GM12878 (cell line): ENCODE measurements at regions not wholly inside any gene's neighbourhood (a gene's known extent, or its start where the extent isn't known, plus 50 kb on each side); places are given as distances from the start of the nearest gene placed in this dataset.

ENCODE experiments used
- FOS ChIP-seq: IDR thresholded peaks from 3 replicates; pipeline ENCODE4 v1.6.1; 2011; ENCODE audit warnings: borderline replicate concordance; ENCODE audit not compliant: insufficient read length; ENCODE audit errors: extremely low read depth
- MEF2A ChIP-seq: IDR thresholded peaks from 2 replicates; pipeline ENCODE4 v1.6.1; 2011; ENCODE audit warnings: low read depth, mild to moderate bottlenecking, low read length, moderate library complexity; ENCODE audit not compliant: insufficient read depth
- NBN ChIP-seq: fragments of 450-650 bp; IDR thresholded peaks from 2 replicates; pipeline ENCODE4 v1.6.1; 2016
- NR2C2 ChIP-seq: IDR thresholded peaks from 2 replicates; pipeline ENCODE4 v1.6.1; 2011; ENCODE audit warnings: borderline replicate concordance, low read depth; ENCODE audit not compliant: control insufficient read depth, insufficient read length
- POLR2A ChIP-seq: IDR thresholded peaks from 2 replicates; pipeline ENCODE4 v1.6.1; 2011; ENCODE audit warnings: low read depth, mild to moderate bottlenecking, low read length
- RFX5 ChIP-seq: IDR thresholded peaks from 2 replicates; pipeline ENCODE4 v1.6.1; 2011; ENCODE audit warnings: low read depth, low read length, improper control_type of control experiment
- SP1 ChIP-seq: IDR thresholded peaks from one replicate; pipeline ENCODE4 v1.6.1; 2011; ENCODE audit warnings: low read depth, low read length
- ZNF24 ChIP-seq: fragments of 450-650 bp; IDR thresholded peaks from 2 replicates; pipeline ENCODE4 v1.6.1; 2017; ENCODE audit warnings: antibody characterized with exemption, mild to moderate bottlenecking
- ZNF274 ChIP-seq: IDR thresholded peaks from one replicate; pipeline ENCODE4 v1.8.0; 2011; ENCODE audit not compliant: insufficient read length, insufficient read depth
- ZSCAN29 ChIP-seq: fragments of 450-650 bp; IDR thresholded peaks from 2 replicates; pipeline ENCODE4 v1.6.1; 2017; ENCODE audit warnings: mild to moderate bottlenecking, moderate library complexity
- TF ChIP-seq, protein P1 (sequence below): IDR thresholded peaks from 2 replicates; pipeline ENCODE4 v1.6.1; 2012; ENCODE audit warnings: low read depth, low read length, improper control_type of control experiment
- TF ChIP-seq, protein P2 (sequence below): fragments of 150-350 bp; IDR thresholded peaks from 2 replicates; pipeline ENCODE4 v1.6.1; 2016; ENCODE audit warnings: low read depth, low read length
- TF ChIP-seq, protein P3 (sequence below), 3 experiments: IDR thresholded peaks in 2 of 3; conservative IDR thresholded peaks in 1 of 3; 2 replicates each; pipeline ENCODE4 v1.5.1; 2011; ENCODE audit warnings: low read depth in 3 of 3, low read length in 3 of 3, mild to moderate bottlenecking in 3 of 3, control low read depth in 2 of 3, moderate library complexity in 2 of 3, inconsistent platforms in 1 of 3, mixed read lengths in 1 of 3; ENCODE audit not compliant: control insufficient read depth in 2 of 3, insufficient read depth in 1 of 3; ENCODE audit errors: extremely low read depth in 1 of 3
- TF ChIP-seq, protein P4 (sequence below): IDR thresholded peaks from 2 replicates; pipeline ENCODE4 v1.6.1; 2011; ENCODE audit warnings: low read depth, mild to moderate bottlenecking, low read length, moderate library complexity, borderline replicate concordance; ENCODE audit errors: extremely low read depth

DNA sequence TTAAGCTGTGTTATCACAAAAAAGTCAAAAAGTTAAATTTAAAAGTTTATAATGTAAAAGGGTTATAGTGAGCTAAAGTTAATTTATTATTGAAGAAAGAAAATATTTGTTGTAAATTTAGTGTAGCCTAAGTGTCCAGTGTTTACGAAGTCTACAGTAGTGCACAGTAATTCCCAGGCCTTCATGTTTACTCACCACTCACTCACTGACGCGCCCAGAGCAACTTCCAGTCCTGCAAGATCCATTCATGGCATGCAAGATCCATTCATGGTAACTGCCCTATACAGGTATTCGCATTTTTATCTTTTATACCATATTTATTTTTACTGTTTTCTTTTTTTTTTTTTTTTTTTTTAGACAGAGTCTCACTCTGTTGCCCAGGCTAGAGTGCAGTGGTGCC is 69.5 kb downstream of the TPRA1 start:
- TF ChIP-seq, protein P1, sequence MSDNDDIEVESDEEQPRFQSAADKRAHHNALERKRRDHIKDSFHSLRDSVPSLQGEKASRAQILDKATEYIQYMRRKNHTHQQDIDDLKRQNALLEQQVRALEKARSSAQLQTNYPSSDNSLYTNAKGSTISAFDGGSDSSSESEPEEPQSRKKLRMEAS = no peak
- TF ChIP-seq NBN (no peak), ZNF24 (no peak), MEF2A (no peak), FOS (no peak), POLR2A (no peak), SP1 (no peak), RFX5 (no peak), NR2C2 (no peak), ZNF274 (no peak), ZSCAN29 (no peak)
- TF ChIP-seq, protein P2, sequence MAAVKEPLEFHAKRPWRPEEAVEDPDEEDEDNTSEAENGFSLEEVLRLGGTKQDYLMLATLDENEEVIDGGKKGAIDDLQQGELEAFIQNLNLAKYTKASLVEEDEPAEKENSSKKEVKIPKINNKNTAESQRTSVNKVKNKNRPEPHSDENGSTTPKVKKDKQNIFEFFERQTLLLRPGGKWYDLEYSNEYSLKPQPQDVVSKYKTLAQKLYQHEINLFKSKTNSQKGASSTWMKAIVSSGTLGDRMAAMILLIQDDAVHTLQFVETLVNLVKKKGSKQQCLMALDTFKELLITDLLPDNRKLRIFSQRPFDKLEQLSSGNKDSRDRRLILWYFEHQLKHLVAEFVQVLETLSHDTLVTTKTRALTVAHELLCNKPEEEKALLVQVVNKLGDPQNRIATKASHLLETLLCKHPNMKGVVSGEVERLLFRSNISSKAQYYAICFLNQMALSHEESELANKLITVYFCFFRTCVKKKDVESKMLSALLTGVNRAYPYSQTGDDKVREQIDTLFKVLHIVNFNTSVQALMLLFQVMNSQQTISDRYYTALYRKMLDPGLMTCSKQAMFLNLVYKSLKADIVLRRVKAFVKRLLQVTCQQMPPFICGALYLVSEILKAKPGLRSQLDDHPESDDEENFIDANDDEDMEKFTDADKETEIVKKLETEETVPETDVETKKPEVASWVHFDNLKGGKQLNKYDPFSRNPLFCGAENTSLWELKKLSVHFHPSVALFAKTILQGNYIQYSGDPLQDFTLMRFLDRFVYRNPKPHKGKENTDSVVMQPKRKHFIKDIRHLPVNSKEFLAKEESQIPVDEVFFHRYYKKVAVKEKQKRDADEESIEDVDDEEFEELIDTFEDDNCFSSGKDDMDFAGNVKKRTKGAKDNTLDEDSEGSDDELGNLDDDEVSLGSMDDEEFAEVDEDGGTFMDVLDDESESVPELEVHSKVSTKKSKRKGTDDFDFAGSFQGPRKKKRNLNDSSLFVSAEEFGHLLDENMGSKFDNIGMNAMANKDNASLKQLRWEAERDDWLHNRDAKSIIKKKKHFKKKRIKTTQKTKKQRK = no peak
- TF ChIP-seq, protein P3, sequence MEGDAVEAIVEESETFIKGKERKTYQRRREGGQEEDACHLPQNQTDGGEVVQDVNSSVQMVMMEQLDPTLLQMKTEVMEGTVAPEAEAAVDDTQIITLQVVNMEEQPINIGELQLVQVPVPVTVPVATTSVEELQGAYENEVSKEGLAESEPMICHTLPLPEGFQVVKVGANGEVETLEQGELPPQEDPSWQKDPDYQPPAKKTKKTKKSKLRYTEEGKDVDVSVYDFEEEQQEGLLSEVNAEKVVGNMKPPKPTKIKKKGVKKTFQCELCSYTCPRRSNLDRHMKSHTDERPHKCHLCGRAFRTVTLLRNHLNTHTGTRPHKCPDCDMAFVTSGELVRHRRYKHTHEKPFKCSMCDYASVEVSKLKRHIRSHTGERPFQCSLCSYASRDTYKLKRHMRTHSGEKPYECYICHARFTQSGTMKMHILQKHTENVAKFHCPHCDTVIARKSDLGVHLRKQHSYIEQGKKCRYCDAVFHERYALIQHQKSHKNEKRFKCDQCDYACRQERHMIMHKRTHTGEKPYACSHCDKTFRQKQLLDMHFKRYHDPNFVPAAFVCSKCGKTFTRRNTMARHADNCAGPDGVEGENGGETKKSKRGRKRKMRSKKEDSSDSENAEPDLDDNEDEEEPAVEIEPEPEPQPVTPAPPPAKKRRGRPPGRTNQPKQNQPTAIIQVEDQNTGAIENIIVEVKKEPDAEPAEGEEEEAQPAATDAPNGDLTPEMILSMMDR (IDR thresholded peaks at IDR 0.05 in 2 of 3, conservative IDR thresholded peaks at IDR 0.05 in 1 of 3; ENCODE audit: control insufficient read depth in 2 of 3, extremely low read depth in 1 of 3, insufficient read depth in 1 of 3, low read depth in 3 of 3, low read length in 3 of 3) = no peak
- TF ChIP-seq, protein P4, sequence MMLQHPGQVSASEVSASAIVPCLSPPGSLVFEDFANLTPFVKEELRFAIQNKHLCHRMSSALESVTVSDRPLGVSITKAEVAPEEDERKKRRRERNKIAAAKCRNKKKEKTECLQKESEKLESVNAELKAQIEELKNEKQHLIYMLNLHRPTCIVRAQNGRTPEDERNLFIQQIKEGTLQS = no peak
